SK-N-MC (cell line): ENCODE measurements at regions not wholly inside any gene's neighbourhood (a gene's known extent, or its start where the extent isn't known, plus 50 kb on each side); places are given as distances from the start of the nearest gene placed in this dataset.

ENCODE experiments used
- EZH2 ChIP-seq: fragments of 200-600 bp; sonication (generic); IDR thresholded peaks from one replicate; pipeline ENCODE4 v1.6.1; 2017; ENCODE audit warnings: antibody characterized with exemption
- FOXP2 ChIP-seq: optimal IDR thresholded peaks from 2 replicates; pipeline ENCODE3; 2011; ENCODE audit warnings: mild to moderate bottlenecking, moderate library complexity; ENCODE audit not compliant: insufficient read depth; ENCODE audit errors: extremely low read length, control extremely low read depth
- POLR2AphosphoS5 ChIP-seq: IDR thresholded peaks from 2 replicates; pipeline ENCODE4 v1.6.1; 2012; ENCODE audit warnings: mild to moderate bottlenecking, low read depth, low read length, borderline replicate concordance

DNA sequence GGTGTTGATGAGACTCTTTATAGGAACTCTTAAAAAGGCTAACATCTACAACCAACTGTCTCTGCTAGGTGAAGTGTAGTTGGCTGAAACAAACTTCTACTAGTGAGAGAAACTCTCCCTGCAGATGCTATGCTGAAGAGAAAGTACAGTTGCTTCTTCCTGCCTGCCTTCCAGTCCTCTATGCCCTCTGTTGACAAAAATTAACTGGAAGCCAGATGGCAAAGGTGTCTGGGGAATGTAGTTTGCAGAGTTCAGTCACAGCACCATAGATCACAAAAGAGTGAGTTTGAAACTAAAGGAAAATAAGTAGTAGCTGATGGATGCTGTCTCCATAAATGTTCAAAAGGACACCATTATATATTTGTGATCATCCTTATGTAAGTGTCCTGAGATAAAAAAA is 958.8 kb upstream of the NRXN1 start:
- no peak for TF ChIP-seq EZH2
- no peak for TF ChIP-seq POLR2AphosphoS5
- TF ChIP-seq FOXP2, result no peak
